HG02840 (cell line): ENCODE measurements at regions not wholly inside any gene's neighbourhood (a gene's known extent, or its start where the extent isn't known, plus 50 kb on each side); places are given as distances from the start of the nearest gene placed in this dataset.

ENCODE experiments used
- ATAC-seq: cut with Tn5 transposase; IDR thresholded peaks from one replicate; pipeline ENCODE4 v1.9.1; 2021; ENCODE audit warnings: mild to moderate bottlenecking, moderate library complexity, moderate number of reproducible peaks; ENCODE audit not compliant: unreplicated experiment, low FRiP score

- ATAC-seq = no peak
Observed at GRCh38 chr2:163462993-163463392, 272.8 kb downstream of the FIGN start.

DNA sequence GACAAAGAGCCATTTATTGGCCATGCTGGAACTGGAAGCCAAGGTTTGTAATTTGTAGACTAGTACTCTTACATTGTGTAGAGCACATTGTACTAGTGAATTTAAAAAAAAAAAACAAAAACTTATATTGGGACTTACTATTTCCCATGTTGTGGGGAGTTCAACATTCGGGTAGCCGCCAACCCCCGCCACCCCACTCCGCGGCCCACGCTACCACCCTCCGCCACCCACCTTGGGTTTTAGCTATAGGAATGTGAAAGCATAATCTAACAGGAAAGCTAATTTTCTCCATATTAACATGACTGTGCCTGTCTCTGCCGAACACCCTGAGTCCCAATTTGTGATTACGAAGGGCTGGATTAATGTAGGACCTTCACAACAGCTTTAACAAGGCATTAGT is 275.8 kb downstream of the FIGN start:
- ATAC-seq = no peak

GRCh38 chr2:163456953-163457743 is 278.7 kb downstream of the FIGN start:
- ATAC-seq = no peak

GRCh38 chr2:163455815-163456214 is 280.0 kb downstream of the FIGN start:
- peak; percentile 96 for ATAC-seq

DNA sequence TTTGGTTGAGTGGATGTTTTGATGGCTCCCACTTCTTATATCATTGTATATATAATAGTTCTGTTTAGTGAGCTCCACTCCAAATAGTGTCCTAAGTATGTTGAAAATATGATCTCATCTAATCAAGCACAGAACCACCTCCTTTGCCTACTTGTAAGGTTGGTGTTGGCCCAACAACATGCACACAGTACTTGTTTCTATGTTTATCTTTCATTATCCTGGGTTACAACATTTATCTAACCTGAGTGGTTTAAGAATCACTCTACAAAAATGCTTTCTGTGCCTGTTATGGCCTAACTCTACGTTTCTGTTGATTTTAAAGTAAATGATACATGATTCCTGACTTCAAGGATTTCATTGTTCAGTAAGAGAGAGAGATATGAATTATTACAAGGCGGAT is 281.9 kb downstream of the FIGN start:
- ATAC-seq = no peak

DNA sequence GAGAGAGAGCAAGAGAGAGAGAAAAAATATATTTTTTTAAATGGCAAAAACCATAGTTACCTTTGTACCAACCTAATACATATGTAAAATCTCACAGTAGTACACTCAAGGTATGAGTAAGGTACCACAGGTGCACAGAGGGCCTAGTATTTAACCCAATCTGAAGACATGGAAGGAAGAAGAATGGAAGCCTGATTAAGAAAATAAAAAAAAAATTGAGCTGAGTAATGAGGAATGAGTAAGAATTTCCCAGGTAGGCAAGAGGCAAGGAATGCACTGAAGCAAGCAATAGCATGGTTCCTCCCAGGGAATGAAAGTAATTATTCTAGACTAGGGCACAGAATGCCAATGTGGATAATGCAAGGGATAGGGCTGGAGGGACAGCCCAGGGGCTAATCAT is 294.2 kb downstream of the FIGN start:
- ATAC-seq = no peak

- no peak for ATAC-seq
Observed at GRCh38 chr2:163436963-163437362, 298.8 kb downstream of the FIGN start.

DNA sequence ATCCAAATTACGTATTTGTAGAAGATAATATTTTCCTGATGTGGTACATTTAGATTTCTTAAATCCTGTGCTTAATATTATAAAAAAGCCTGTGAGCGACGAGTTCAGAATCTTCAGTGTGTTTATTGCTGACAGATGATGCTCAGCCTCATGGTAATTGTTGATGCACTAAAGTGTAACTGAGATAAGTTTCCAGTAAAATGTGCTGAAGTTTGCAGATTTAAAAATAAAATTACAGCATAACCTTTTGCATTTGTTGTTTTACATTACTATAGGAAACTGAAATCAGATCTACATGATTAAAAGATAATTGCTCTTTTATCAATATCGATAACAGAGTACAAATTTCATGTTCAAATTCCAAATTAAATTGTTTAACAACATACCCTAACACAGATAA is 307.6 kb downstream of the FIGN start:
- ATAC-seq = no peak

GRCh38 chr2:163420604-163421003 is 315.2 kb downstream of the FIGN start:
- ATAC-seq = no peak

GRCh38 chr2:163419000-163419830 is 316.6 kb downstream of the FIGN start:
- ATAC-seq = no peak

DNA sequence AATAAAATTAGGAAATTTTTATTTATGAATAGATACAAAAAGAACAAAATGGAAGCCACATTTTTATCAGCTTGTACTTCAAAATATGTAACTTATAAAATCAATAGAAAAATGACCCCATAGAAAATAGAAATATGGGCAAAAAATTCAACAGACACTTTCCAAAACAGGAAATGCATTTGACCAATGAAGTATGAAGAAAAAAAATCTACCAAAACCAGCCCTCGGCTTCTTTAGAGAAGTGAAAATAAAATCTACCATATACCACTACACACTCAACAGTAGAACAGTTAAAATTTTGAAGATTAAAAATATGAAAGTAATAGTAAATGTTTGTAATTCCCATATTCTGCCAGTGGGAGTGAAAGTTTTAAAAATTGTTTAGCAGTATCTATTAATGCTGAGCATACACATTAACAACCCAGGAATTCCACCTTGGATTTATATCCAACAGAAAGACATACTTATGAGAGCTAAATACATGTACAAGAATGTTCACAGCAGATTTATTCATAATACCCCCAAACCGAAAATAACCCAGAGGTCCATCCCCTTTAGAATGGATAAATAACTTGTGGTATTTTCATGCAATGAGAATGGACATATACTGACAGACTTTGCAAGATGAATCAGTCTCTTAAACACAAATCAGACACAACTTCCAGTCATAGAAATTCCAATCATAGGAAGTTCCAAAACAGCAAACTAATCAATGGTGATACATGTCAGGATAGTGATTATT is 318.0 kb downstream of the FIGN start:
- peak; percentile 92 for ATAC-seq

DNA sequence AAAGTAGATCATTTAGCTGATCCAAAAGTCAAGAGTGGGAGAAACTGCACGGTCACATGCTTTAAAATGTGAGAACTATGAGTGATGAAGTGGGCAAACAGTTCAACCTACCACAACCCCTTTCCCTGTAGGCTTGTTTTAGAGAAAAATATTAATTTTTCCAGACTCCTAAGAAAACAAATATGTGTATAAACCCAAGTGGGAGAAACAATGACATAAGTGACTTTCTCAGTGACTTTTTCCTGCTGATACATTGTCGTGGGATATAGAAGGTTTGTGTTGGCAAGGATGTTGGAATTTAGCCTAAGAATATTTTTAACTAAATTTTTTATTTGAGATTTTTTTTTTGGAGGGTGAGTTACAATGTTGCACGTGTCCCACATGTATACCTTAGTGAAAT is 321.7 kb downstream of the FIGN start:
- no peak for ATAC-seq

- ATAC-seq = no peak
Observed at GRCh38 chr2:163407296-163407695, 328.5 kb downstream of the FIGN start.

- ATAC-seq = no peak
Observed at GRCh38 chr2:163405298-163405697, 330.5 kb downstream of the FIGN start.

DNA sequence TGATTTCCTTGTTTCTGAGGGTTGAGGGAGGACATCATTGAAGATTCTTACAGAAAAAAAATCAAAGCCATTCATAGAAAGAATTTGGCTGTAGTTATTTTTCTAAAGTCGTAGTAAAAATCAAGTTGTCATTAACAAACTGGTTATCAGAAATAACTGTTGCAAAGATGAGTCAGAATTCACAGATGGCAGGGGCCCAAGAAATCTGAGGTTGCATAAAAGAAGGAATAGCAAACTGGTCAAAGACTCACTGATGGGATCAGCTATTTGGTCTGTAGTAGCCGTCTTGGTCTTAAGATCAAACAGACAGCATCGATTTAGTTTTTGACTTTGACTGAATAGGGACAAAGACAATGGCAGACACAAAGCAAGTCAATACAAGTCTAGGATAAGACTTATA is 334.3 kb downstream of the FIGN start:
- ATAC-seq = no peak

DNA sequence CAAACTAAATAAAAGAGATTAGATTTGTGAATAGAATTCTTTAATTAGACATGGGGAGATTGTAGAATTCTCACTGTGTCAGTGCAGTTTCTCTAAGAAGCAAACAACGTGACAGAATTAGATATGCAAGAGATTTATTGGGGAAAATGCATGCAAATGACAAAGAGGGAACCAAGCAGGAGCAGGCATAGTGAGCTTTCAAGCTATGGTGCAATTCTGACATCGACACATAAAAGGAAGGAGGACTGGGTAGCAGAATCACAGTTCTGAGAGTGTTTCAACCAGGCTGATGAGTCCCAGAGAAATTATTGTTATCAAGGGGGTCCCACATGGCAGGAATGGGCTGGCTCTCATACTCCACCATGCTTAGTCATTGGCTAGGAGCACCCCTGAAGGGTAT is 338.4 kb downstream of the FIGN start:
- no peak for ATAC-seq

DNA sequence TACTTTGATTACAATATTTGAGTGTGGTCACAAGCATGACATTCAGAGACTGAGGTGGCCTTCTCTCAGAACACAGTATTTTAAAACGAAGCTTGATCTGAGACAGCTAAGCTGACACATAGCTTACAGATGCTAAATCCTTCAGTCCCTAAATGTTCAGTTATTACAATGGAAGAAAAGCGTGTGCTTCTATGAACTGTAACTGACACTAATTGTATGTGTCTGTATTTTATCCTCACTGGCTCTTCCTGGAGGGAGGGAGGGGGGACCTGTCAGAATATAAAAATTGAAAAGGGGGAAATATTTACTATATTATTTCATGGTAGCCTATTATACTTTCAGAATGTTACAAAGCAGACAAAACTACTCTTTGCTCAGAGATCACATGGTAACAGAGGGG is 340.2 kb downstream of the FIGN start:
- no peak for ATAC-seq

GRCh38 chr2:163389838-163390237 is 346.0 kb downstream of the FIGN start:
- ATAC-seq = no peak

- no peak for ATAC-seq
Observed at GRCh38 chr2:163375472-163375871, 360.3 kb downstream of the FIGN start.

GRCh38 chr2:163375070-163375469 is 360.7 kb downstream of the FIGN start:
- ATAC-seq = no peak

DNA sequence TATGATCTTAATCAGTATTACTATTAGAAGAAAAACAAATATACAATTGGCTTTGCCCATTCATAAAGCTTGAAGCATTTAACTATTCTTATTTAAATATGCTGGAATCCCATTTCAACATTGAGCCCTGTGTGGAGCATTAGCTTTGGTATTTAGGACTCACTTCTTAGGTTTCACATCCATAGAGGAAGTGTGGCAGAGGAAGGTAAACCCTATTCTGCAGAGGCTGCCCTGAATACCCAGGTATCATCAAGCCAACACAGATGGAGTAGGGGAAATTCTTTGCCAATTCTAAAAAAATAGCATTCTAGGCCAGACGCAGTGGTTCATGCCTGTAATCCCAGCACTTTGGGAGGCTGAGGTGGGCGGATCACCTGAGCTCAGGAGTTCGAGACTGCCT is 361.5 kb downstream of the FIGN start:
- ATAC-seq = no peak
